NCI-H524 treated with DMSO at 0.1 percent for 48 hours (cell line): ENCODE measurements at regions not wholly inside any gene's neighbourhood (a gene's known extent, or its start where the extent isn't known, plus 50 kb on each side); places are given as distances from the start of the nearest gene placed in this dataset.

Source experiments
- DNase-seq: peaks from one replicate; lab custom pipeline; 2025; lab: John Stamatoyannopoulos, UW

- no peak for DNase-seq
Observed at GRCh38 chr13:55673910-55674309, 1466.8 kb upstream of the PRR20A start.

GRCh38 chr13:55682776-55683175 is 1457.9 kb upstream of the PRR20A start:
- no peak for DNase-seq

GRCh38 chr13:55705526-55705925 is 1435.2 kb upstream of the PRR20A start:
- no peak for DNase-seq

DNA sequence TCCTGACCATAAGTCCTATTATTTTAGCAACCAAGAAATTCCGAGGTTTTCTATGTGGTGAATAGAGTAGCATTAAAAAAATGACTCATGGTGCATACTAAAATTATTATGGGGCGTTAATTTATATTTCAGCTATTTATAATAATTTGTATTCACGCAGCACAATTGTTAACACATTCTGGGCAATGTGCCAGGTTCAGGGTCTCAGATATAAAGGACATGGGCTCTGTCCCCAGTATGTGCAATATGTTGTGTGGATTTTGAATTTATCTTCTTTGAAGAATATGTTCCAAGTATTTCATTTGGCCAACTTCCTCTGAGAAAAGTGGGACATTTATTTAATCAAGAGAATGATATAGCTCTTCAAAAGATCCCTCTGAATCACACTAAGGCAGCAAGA is 1434.7 kb upstream of the PRR20A start:
- no peak for DNase-seq

GRCh38 chr13:55714120-55714519 is 1426.6 kb upstream of the PRR20A start:
- DNase-seq = no peak

- no peak for DNase-seq
Observed at GRCh38 chr13:55727683-55728082, 1413.0 kb upstream of the PRR20A start.

DNA sequence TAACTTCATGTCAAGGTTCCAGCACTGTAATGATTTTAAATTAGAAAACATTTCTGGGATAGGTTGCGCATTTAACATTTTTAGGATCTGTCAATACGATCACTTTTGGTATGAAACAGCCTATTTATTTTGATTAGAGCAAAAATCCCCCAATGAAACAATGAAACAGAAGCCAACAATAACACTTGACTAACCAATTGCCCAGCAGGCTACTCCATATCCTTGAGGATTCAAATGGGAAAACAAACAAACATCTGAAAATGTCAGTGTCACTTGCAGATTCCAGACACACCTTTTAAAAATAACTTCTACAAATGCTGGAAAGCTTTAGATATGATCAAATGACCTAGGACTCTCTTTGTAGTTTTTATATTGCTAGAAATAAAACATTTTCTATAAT is 1412.5 kb upstream of the PRR20A start:
- no peak for DNase-seq

DNA sequence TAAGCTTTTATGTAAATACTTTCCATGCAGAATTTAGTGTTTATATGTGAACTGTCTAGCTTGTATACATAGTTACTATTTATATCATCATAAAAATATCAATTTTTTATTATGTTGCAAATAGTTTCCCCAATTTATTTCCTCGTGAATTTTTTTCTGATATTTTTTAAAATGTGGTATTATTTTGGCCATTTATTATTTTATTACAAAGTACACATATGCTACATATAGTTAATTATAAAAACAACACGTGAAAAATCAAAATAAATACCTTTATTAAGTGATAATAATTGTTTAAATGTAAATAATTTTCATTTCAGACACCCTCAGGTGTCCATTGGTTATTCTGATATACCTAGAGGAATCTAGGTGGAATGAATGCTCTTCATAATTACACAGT is 1394.9 kb upstream of the PRR20A start:
- DNase-seq = no peak

DNA sequence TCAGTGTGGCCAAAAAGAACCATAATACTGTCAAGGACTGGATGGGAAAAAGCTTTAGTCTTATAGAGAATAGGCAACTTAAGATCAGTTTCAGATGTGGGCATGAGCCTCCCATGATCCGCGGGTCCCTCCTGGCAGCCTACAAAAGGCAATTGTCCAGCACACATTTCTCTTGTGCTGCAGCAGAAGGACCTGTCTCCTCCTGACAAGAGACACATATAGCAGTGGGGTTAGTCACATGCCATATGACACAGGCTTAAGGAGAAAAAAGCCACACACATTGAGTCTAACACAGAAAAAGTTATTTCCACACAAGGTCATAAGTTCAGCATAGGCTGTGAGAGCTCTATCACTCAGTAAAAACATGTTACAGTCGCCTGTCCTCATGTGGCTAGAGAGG is 1378.7 kb upstream of the PRR20A start:
- DNase-seq = no peak

- no peak for DNase-seq
Observed at GRCh38 chr13:55777612-55778011, 1363.1 kb upstream of the PRR20A start.

DNA sequence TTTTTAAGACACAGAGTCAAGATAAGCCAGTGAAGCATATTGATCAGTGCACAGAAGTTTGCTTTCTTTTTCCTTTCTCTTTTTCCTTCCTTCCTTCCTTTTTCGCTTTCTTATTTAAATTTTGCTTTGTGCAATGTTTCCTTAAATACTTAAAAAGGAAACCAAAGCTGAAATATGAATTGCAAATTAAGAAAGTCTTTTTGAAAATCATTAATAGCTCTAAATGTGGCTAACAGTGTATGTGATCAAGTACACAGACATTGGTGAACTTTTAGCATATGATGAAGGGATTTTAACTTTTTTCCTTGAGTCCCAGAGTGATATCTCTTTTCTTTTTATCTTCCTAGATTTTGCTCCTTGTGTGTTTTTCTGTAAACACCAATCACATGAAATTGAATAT is 1356.9 kb upstream of the PRR20A start:
- no peak for DNase-seq

DNA sequence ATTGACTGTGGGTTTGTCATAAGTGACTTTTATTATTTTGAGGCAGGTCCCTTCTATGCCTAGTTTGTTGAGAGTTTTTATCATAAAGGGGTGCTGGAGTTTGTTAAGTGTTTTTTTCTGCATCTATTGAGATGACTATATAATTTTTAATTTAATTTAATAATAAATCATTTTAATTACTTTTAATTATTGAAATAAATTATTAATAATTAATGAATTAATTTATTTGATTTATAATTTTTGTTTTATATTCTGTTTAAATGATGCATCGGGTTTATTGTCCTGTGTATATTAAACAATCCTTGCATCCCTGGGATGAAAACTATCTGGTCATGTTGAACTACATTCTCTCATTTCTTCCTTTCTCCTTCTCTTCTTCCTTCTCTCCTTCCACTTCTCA is 1352.2 kb upstream of the PRR20A start:
- no peak for DNase-seq

GRCh38 chr13:55792544-55793193 is 1348.0 kb upstream of the PRR20A start:
- DNase-seq = no peak

GRCh38 chr13:55815458-55816033 is 1325.2 kb upstream of the PRR20A start:
- DNase-seq = no peak

DNA sequence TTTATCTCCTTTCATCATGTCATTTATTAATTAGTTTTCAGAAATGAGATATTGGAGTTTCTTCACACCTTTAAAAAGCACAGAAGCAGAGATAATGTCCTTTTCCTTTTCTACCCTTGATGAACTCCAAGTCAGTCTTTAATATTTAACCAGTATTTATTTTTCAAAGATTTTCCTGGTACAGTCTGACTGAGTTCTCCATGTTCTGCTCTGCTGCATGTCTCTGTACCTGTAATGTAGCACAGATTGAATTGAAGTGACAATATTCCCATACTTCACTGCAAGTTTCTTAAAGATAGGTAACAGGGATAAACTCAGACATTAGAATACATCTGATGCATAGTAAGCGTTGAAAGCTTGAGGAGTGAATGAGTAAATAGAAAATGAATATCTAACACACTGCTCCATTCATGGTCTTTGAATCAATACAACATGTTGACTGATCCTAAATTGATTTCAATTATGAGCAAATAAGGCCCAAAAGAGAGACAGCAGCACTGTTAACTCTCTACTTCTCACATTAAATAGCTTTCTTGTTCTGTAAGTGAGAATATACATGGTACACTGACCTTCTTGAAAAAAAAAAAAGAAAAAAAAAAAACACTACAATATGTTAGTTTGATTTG is 1323.6 kb upstream of the PRR20A start:
- DNase-seq = no peak

DNA sequence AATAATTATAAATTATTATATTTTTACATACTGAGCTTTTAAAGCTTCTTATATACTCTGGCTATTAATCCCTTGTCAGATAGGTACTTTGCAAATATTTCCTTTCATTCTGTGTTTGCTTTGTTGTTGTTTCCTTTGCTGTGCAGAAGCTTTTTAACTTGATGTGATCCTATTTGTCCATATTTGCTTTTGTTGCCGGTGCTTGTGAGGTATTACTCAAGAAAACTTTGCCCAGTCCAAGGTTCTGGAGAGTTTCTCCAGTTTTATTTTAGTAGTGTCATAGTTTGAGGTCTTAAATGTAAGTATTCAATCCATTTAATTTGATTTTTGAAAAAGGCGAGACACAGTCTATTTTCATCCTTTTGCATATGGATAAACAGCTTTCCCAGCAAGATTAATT is 1319.9 kb upstream of the PRR20A start:
- no peak for DNase-seq

GRCh38 chr13:55869648-55870047 is 1271.1 kb upstream of the PRR20A start:
- DNase-seq = no peak

DNA sequence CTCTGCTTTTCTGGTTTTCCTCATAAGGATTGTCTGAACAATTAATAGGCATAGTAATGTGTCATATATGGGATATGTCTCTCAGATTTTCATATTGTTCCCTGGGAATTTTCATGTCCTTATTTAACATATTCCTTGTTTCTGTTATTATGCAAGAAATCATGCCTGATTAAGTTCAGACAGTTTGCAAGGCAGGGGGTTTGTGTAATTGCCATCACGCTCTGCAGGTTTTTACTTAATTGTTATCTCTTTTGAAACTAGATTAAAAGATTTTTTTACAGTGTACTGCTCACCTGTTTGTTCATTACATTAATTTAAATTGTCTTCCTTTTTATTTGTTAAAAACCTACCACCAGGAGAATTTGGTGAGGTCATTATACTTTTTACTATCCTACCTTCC is 1253.2 kb upstream of the PRR20A start:
- DNase-seq = no peak

GRCh38 chr13:55893540-55893939 is 1247.2 kb upstream of the PRR20A start:
- no peak for DNase-seq

- no peak for DNase-seq
Observed at GRCh38 chr13:55937180-55937579, 1203.5 kb upstream of the PRR20A start.

GRCh38 chr13:55948175-55948574 is 1192.5 kb upstream of the PRR20A start:
- no peak for DNase-seq

GRCh38 chr13:55963934-55964333 is 1176.8 kb upstream of the PRR20A start:
- no peak for DNase-seq

DNA sequence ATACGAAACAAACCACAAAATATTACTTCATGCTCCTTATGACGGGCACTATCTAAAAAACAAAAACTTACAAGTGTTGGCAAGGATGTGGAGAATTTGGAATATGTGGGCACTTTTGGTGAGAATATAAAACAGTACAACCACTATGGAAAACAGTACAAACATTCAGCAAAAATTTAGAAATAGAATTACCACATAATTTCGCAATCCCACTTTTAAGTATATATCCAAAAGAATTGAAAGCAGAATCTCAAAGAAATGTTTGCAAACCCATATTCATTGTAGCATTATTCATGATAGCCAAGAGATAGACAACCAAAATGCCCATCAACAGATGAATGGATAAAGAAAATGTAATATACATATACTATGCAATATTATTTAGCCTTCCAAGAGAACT is 1173.7 kb upstream of the PRR20A start:
- no peak for DNase-seq

GRCh38 chr13:55977436-55977835 is 1163.3 kb upstream of the PRR20A start:
- no peak for DNase-seq
